ENCODE measurements at regions not wholly inside any gene's neighbourhood (a gene's known extent, or its start where the extent isn't known, plus 50 kb on each side); places are given as distances from the start of the nearest gene placed in this dataset.

DNA sequence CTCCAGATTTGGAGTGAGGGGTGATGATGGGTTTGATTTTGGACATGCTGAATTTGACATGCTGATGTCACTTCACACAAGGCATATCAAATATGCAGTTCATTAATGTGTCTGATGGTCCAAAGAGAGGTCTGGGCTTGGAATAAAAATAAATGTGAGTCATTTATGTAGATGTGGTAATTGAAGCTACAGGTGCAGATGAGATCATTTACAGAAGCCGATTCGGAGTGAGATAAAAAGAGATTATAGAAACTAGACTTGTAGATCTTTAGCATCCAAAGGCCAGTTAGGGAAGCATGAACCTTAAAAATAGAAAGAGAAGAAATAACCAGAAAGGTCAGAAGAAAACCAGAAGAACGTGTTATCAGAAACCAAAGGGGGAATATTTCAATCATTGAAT, 350.9 kb upstream of the ZP4 start:
- TF ChIP-seq POLR2A (IDR thresholded peaks at IDR 0.05) (no peak), POLR2AphosphoS5 (IDR thresholded peaks at IDR 0.05) (no peak)
- TF ChIP-seq, protein P1, sequence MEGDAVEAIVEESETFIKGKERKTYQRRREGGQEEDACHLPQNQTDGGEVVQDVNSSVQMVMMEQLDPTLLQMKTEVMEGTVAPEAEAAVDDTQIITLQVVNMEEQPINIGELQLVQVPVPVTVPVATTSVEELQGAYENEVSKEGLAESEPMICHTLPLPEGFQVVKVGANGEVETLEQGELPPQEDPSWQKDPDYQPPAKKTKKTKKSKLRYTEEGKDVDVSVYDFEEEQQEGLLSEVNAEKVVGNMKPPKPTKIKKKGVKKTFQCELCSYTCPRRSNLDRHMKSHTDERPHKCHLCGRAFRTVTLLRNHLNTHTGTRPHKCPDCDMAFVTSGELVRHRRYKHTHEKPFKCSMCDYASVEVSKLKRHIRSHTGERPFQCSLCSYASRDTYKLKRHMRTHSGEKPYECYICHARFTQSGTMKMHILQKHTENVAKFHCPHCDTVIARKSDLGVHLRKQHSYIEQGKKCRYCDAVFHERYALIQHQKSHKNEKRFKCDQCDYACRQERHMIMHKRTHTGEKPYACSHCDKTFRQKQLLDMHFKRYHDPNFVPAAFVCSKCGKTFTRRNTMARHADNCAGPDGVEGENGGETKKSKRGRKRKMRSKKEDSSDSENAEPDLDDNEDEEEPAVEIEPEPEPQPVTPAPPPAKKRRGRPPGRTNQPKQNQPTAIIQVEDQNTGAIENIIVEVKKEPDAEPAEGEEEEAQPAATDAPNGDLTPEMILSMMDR (IDR thresholded peaks at IDR 0.05) = no peak

Data from upper lobe of left lung (tissue), 4 donors.